CD4-positive, alpha-beta T cell treated with Interleukin-2 at 100 ng/mL for 4 hours (primary cell): ENCODE measurements at regions not wholly inside any gene's neighbourhood (a gene's known extent, or its start where the extent isn't known, plus 50 kb on each side); places are given as distances from the start of the nearest gene placed in this dataset.

Source experiments
- DNase-seq: peaks from one replicate; pipeline ENCODE4 v3.0.0-alpha.2; 2020; ENCODE audit warnings: low spot score

DNA sequence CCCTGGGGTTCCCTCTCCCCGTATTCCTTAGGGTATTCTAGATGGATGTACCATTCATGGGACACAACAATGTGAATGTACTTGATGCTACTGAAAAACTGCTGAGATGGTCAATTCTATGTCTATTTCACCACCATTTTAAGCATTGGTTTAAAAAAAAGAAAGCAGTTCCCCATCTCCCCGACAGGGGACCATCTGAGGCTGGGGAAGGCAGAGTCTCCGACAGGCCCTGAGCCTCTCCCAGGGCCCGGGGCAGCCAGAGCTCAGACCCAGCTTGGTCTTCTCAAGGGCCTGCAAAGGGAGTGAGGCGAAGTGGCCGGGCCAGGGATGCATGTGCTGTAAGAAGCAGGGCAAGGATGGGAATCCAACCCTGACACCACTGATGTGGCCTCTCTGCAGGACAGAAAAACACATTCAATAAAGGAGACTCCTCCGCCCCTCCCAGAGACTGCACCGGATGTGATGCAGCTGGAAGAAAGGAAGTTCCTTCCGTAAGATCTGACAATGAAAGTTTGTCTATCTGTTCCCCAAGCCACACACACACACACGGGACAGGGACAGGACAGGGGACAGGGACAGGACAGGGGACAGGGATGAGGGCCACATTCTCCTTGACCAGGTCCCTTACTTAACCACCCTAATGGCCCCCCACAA lies 234.1 kb downstream of the BCL11B start:
- no peak for DNase-seq

DNA sequence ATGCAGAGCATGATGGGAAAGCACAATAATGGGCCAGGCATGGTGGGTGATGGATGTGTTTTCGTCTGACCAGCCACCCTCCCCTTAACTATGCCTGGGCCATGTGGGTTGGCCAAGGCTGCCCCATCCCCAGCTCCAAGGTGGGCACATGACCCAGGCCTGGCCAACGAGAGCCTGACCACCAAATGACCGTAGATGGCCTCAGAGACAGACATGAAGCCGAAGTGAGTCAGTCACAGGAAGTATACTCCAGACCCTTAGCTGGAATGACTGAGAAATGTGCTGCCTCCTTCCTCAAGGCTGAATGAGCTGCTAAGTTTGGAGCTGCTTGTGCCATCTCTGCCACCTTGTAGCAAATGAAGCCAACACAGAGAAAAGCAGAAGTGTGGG lies 233.6 kb downstream of the BCL11B start:
- no peak for DNase-seq

DNA sequence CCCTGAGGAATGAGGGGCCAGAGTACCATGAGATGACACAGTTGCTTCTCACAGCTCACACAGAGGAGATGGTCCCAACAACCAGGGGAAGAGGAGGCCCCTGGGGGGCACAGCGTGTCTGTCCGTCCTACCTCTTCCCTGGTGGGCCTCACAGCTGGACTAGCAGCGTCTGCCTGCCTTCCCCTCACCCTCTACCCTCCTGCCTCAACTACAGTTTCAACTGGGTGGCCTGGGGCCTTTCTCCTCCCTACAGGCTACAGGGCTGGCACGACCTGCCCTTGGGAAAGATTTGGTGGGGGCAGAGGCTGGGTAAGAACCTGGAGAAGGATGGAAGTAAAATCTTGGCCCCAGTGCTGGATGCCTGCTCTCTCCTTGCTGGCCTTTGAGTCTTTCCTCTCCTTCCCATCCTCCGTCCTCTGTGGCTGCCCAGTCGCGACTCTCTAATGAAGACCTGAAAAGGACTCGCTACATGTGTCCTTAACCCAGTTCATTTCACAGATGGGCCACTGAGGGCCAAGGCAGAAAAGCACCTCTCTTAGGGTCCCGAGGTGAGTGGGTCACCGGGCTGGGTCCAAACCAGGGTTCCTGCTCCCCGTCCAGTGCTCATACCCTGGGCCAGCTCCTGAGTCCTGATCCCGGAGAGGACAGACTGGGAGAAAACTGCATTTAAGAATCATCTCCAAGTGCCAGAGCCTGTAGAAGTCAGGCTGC lies 232.5 kb downstream of the BCL11B start:
- DNase-seq = no peak

DNA sequence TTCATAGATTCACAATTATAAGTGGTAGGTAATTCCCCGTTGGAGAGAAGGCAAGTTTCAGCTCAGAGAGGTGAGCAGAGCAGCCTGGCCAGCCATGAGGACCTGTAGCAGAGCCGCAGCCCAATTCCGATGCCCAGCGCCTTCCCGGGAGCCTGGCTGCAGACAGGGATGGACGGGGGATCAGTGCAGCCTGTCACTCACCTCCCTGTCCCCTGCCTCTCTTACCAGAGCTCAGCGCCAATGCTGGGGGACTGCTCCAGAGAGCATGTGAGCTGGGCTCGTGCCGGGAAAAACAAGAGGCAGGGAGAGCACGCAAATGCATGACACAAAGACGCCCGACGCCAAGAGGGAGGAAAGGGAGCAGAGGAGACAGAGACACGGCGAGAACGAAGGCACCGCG lies 231.9 kb downstream of the BCL11B start:
- no peak for DNase-seq

DNA sequence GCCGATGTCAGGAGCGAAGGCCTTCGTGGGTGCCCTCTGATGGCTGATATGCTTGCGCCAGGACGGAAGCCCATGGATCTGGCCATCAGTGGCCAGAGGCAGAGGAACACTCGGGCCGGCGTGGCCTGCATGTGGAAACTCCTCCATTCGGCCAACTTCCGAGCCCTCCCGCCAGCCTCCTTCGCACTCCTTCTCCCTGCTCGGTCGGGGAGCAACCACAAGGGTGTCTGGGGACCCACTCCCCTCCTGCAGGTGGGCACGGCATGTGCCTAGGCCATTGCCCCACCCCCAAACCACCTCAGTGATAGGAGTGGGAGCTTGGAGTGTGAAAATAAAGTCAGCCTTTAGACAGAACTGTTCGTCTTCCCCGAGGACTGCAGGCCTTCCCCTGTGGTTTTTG lies 231.3 kb downstream of the BCL11B start:
- DNase-seq = no peak

DNA sequence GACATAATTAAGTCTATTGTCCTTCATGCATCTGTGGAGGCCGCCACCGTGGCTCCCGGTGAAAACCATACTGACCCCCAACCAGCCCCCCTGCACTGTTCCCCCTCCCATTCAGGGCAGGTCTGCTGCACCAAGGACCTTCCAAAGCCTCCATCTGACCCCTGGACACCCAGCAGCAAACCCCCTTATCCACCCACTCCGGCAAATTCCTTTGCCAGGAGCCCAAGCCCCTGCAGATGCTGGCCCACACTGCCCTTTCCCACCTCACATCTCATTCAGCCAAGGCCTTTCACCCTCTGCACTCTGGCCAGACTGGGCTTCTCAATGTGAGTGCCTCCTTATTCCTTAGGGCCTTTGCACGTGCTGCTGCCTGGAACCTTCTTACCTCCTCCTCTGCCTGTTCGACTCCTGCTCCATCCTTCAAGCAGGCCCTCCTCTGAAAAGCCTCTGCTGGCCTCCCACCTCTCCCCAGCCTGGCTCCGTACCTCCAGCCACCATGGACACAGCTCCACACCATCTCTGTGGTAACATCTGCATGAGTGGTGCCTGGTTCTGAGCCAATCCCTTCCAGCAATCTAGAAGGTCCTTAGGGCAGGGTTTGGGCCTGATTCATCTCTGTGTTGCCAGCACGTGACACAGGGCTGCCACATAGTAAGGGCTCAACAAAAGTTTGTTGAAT lies 230.7 kb downstream of the BCL11B start:
- DNase-seq = no peak

DNA sequence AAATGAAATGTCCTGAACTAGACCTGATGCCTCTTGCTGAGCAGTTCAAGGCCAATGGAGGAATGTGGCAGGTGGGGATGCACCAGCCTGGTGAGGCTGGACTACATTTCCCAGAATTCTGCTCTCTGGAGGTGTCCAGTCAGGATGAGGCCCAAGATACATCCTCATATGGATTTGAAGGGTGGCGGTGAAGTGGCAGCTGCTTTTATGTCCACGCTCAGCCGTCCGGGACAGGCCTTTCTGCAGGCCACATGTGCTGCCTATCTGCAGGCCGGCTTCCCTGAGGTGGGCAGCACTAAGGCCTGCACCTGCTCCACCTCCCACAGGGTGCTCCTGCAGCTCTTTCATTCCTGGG lies 230.2 kb downstream of the BCL11B start:
- DNase-seq = no peak

DNA sequence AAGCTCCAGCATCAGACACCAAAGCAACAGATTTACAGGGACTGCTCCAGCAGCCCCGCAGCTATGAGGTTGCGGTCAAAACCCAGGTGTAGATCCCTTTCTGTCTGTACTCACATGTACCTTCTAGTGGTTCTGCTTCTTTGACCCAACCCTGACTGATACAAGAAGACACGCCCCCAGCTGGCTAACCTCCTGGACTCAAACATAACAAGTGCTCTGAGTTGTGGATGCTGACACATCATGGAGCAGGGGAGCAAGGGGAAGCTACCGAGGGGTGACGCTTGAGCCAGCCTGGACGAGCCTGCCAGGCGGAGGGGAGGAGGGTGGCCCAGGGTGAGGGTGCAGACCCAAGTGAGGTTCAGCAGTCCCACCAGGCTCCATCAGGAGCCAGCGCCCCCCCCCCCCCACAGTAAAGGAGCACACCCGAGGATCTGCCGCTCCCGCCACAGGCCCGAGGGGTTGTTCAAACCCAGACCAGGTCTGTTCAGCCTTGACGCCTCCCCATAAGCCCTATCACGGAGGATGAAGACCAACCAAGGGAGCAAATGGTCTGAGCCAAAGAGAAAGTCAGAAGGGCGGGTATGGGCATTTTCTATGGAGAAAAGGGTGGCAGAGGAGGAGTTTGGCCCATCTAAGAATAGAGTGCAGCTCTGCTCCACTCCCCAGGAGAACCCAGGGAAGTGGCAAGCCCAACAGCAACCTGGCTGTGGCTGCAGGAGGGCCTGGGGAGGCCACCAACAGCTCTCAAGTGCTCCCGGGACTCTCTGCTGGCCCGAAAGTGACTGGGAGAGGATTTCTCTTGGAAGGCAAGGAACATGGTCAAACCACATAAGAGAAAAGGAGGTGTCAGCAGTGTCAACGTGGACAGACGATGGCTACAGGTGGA lies 229.4 kb downstream of the BCL11B start:
- DNase-seq = no peak

DNA sequence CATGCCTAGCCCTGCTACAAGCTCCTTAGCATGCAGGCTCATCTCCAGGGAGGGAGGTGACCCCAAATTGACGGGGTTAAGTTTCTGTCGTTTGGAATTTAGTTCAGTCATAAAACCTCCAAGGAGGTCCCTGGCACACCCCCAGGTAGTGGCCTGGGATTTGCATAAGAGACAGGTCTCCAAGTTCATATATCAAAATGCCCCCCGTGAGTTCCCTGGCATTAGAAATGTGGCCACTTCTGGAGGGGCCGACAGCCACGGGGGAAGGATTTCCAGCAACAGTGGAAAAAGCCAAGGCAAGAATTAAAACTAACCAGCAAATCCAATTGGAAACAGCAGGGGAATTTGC lies 228.8 kb downstream of the BCL11B start:
- DNase-seq = no peak

DNA sequence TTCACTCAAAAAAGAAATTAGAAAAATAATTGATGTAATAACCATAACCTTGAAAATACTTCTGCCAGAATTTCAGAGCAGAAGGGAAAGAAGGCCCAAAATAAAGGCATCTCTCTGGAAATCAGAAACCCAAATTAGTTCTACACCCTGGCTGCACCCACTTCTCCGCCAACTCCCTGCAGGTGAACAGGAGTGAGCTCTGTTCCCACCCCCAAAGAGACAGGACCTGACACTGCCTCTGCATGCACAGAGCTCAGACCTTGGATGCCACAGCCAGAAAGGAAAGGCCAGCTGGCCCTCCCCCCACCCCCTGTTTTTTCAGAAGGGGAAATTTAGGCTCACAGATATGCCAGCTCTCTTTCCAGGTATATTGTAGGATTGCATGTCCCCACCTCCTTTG lies 228.2 kb downstream of the BCL11B start:
- DNase-seq = no peak

DNA sequence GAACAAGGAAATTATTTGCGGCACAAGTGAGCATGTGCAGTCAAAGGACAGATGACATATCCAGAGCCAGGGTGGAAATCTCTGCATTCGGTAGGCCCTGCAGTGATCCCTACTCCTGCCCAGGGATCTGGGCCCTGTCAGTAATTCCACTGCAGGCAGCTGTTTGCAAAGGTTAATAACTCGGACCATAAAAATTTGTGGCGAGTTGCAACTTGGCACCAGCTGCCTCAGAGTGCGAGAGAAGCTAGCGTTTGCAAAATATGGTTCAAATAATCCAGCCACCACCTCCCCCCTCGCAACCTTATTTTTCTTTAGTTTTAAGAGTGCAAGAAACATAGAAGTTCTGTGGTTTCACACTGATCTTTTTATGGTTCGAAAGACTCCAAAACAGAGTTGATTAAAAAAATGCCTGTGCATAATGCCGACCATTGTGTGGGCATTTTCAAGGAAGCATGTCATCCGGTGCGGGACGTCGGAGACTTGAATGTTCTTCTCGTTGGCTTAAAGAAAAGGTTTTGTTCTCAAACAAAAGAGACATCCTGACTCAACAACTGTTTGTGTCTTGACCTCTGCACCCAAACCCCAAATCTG lies 224.5 kb downstream of the BCL11B start:
- no peak for DNase-seq

DNA sequence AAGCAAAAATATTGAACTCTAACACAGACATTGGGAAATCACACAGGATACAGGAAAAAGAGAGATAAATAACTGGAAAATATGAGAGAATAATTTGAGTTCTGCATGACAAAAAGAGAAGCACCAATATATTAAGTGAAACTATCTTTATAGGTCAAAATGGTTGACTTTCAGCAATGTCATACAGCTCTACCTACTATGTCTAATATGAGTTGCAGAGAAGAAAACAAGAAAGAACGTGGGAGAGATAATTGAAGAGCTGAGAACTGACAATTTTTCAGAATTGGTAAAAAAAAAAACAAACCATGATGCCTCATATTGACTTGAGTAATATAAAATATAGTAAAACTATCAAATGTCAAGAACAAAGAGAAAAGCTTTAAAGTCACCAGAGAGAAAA lies 221.7 kb downstream of the BCL11B start:
- DNase-seq = no peak

DNA sequence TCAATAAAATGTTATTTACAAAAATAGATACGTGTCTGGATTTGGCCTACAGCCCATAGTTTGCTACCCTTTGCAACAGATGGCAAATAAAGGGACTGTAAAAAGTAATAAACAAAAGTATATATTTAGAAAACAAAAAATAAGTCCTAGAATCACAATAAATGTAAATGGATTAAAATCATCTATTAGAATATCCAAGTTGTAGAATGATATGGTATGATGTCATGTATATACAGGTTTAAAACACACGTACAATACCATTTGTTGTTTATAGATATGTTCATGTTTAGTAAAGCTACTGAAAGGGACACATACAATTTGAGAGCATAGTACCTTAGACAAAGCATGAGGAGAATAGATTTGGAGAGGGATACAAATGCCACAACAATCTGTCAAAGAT lies 219.5 kb downstream of the BCL11B start:
- DNase-seq = no peak

DNA sequence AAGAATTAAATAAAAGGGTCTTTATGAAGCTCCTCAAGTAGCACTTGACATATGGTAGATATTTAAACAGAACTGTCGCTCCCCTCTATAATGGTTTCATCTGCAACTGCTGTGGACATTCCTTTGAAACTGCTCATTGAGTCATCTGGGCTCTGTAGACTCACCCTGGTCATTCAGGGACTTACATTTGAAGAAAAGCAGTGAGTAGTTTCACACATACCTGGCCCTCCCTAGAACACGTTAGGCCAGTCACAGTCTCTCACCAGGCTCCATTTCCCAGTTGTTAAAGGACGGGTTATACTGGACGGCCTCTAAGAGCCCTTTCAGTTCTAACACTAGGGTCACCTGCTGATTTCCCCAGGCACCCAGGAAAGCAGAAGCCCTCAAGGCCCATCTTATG lies 217.0 kb downstream of the BCL11B start:
- no peak for DNase-seq

DNA sequence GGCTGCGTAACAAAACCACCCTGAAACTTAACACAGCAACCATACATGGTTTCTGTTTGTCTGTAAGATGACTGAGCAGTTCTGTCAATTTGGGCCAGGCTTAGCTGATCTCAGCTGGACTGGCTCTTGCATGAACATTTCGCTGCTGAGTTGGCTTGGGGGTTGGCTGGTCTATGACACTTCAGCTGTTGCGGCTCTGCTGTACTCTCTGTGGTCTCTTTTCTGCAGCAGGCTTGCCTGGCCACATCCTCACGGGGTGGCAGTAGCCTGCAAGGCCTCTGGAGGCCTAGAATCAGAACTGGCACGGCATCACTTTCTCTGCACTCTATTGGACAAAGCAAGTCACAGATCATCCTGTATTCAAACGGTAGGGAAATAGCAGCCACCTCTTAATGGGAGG lies 216.2 kb downstream of the BCL11B start:
- DNase-seq = peak; percentile 60

DNA sequence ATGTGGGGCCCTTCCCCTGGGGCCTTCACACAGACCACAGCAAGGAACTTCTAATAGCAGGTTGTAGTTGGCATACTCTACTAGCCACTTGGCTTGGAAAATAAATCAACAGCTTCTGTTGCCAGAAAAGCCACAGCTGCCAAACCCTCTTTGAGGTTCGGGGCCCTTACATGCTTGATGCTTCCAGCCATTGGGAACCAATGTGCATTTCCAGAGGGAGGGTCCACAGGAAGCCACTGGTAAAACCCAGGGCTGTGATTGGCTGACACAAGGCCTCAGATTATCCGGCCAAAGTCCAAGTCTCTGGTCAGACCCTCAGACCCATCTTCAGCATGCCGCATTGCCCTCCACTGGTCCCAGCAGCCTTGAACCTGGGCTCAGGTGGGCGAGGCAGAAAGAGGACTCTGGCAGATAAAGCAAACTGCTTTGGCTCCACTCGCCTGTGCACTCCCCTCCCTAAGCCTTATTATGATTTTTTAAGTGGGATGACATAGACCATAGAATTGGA lies 214.4 kb downstream of the BCL11B start:
- no peak for DNase-seq

DNA sequence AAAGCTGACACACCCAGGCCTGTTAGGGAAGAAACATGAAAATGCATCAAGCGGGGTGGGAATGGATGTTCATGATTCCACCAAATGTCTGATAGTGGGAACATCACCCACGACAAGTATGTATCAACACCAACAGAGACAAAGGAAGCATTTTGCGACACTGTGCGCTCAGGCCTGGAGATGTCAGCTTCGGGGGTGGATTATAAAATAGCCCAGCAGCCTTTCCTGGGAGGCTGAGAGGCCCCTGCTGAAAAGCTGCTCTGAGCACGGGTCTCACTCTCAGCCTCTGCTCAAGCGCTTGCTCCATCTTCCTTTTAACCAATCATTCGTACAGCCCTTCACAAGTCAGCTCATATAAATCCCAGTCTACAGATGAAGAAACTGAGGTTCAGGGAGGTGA lies 213.5 kb downstream of the BCL11B start:
- DNase-seq = no peak

DNA sequence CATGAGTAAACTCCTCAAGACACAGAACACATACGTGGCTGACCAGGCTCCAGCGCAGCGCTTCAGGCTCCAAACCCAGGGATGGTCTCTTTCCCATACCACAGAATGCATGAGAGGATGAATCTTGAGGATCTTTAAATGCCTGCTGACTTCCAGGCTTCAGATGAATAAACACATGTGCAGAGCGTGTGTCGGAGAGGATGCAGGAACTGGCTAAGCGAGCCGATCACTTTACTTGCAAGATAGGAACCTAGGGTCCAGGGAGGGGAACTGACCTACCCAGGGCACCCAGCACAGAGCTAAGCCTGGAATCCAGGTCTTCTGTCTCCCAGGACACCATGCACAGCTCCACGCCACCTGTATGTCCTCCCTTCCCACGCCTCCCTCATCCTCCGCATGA lies 209.8 kb downstream of the BCL11B start:
- no peak for DNase-seq

DNA sequence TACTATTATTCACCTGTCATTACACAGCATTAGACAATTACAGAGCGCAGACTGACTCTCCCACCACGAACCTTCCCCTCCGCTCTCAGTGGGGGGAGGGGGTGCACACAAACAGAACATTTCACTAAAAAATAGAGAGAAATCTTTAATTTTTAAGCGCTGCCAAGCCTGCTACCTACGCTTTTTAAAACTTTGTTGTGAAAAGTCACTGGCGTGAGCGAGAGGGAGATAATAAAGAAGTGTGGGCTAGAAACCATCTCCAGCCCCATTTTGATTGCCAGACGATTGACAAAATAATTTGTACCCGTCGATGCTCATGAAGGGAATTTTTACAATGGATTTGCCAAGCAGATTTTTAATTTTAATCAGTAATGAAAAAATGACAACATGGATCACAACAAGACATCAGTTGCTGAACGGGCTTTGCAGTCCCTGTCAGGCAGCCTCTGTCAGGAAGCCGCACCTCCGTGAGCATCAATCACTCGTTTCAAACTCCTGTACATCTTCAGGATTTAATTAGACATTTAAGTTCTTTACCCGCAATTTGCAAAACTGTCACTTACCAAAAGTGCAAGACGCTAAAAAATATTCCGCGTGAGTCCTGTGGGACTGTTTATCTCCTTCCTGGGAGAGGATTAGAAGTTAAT lies 209.1 kb downstream of the BCL11B start:
- no peak for DNase-seq

DNA sequence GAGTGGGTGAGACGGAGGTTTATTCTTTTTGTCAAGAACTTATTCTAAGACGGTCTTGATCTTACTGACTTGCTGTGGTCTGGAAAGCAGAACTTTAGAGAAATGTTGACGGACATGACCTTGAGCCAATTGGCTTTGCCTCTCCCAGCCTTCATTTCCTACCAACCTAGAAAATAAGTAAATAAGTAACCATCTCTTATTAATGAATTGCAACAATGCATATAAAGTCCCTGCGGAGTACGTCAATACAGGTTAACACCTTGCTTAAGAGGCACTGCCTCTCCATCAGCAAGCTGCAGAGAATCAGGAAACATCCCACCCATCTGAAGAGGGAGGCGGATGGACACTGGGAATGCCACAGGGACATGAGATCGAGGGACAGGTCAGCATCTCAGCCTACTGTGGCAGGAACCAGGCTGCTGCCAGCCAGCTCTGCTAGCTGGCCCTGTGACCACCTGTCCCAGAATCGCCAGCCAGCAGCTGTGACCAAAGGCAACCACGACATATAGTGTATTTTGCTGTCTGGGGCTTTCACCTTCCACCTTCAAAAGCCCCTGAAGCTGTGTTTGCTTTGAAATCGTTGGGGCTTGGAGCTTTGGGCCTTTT lies 208.3 kb downstream of the BCL11B start:
- no peak for DNase-seq

DNA sequence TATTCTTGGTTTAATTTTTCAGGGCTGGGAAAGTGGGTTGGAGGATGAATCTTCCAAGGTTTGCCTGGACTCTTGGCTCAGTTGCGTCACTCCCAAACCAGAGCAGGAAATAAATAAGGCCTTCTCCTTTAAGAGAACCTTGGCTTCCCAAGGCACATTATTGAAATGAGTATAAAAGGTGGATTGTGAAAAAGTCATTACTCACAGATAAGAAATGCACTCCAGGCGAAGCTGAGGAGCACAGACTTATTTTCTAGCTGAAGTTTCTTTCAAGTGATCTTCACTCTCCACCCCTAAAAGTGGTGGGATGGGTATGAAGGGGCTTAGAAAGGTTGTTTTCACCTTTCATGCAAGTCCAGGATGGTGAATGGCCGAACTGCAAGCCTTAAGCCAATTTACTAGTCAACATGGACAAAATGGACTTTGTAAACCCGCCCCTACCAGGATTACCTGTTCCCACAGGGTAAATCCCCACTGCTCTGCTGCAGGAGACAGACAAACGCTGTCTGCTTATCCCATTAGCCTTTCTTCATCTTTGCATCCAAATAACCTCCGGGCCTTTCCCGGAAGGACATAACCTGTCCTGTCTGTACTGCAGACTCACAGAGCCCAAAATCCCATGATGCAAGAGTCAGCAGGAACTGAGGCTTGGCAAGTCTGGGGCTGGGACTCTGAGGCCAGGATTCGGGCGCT lies 207.6 kb downstream of the BCL11B start:
- DNase-seq = no peak
